H54 (cell line): ENCODE measurements at regions not wholly inside any gene's neighbourhood (a gene's known extent, or its start where the extent isn't known, plus 50 kb on each side); places are given as distances from the start of the nearest gene placed in this dataset.
"Not testable (repeated sequence)": the region's sequence is repeated elsewhere in the genome, so short reads cannot be mapped to it uniquely, and the experiment has no call there.

Experiments used
- DNase-seq: peaks from one replicate; pipeline ENCODE4 v3.0.0; 2011; ENCODE audit warnings: low spot score, mixed read lengths; ENCODE audit not compliant: insufficient read length
- FAIRE-seq: peaks from 3 replicates; lab custom pipeline; 2011; peaks lifted over from hg19 to GRCh38; lab: Jason Lieb, UNC
- POLR2A ChIP-seq: IDR thresholded peaks from 2 replicates; pipeline ENCODE4 v1.6.1; 2011; ENCODE audit warnings: low read depth, mild to moderate bottlenecking, low read length

- TF ChIP-seq POLR2A, result no peak
- FAIRE-seq, result no peak
Observed at GRCh38 chr2:161067846-161068350, 92.3 kb upstream of the TANK start.

GRCh38 chr2:161068670-161069069 is 91.6 kb upstream of the TANK start:
- FAIRE-seq (no peak), DNase-seq (no peak)
- no peak for TF ChIP-seq POLR2A

More at GRCh38 chr2:161067846-161068350, 92.3 kb upstream of the TANK start:
- DNase-seq, result no peak

DNA sequence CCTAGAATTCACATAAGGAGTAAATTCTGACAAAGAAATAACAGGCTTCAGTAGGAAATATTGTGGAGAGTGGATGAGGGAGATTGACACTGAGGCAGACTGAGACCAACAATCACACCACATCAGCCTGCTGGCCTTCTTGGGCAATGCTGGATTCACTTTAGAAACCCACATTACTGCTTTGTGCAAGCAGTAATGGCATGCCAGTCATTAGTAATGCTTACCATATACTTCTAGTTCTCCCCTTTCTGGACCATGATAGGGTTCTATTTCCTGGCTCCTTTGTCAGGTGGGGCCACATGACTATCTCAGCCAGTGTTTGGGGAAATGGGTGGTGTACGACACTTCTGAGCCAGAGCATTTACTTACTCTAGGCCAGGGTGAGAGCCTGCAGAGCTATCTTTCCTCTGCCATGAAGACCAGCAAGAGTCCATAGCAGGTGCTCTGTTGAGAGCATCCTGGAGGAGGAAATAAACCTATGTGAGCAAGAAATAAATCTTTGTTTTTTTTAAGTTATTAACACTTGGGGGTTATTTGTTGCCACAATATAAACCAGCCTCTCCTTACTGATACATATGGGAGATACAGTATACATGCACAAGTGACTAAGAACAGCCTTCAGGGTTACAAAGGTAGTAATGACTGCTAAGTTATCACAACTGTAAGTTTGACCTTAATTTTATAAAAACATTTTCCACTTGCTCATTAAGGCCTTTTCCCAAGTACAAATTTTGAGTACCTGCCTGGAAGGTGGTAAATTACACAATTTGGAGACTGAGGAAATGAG is 89.3 kb upstream of the TANK start:
- FAIRE-seq (no peak), DNase-seq (no peak)
- no peak for TF ChIP-seq POLR2A

DNA sequence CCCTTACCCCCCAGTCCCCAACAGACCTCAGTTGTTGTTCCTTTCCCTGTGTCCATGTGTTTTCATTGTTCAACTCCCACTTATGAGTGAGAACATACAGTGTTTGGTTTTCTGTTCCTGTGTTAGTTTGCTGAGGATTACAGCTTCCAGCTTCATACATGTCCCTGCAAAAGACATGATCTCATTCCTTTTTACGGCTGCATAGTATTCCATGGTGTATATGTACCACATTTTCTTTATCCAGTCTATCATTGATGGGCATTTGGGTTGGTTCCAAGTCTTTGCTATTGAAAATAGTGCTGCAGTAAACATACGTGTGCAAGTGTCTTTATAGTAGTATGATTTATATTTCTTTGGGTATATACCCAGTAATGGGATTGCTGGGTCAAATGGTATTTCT is 87.8 kb upstream of the TANK start:
- not testable (repeated sequence) for FAIRE-seq

GRCh38 chr2:161075701-161076100 is 84.5 kb upstream of the TANK start:
- DNase-seq (no peak), FAIRE-seq (no peak)
- TF ChIP-seq POLR2A, result no peak

More for the DNA sequence above, 87.8 kb upstream of the TANK start:
- not testable (repeated sequence) for DNase-seq

DNA sequence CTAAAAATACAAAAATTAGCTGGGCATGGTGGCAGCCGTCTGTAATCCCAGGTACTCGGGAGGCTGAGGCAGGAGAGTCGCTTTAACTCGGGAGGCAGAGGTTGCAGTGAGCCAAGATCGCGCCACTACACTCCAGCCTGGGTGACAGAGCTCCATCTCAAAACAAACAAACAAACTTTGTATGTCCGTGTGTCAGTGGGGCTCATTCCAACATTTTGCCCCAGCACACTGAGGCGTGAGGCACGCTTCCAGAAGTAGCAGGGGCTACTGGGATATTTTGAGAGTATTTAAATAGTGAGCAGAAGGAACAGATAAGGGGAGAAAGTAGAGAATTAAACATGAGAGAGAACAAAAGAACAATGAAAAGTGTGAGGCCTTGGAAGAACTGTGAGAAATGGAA is 83.3 kb upstream of the TANK start:
- FAIRE-seq, result no peak

DNA sequence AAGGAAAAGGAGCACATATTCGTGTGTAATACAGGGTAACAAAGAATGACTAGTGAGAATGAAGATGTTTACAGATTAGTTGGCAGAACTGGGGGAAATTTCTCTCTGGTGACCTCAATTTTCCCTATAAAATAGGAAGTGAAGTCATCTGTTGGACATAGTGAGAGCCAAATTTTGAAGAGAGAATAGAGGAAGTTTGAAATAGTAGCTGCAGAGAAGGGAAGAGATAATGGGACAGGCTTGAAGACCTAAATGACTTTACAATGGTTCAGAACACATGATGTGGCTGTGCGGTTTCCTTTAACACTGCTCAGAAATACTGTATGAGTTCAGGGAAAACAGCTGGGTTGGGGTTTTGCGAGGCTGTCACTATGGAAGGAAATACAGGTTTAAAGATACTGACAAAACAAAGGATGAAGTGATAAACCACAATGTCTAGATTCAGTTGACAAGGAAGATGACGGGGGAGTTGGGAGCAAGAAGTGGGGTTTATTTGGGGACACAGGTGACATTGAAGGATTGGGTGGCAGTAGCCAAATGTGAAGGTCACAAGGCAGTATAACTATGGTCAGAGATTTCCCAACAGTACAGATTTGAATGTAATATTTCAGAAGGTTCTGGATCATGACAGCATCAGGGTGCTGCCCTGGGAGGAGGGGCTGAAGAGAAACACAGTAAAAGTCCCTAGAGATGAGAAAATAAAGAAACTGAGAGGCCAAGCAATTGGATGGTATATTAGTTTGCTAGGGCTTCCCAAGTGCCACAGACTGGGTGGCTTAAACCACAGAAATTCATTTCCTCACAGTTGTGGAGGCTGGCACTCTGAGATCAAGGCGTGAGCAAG is 82.6 kb upstream of the TANK start:
- FAIRE-seq (peak; percentile 20), DNase-seq (no peak)
- TF ChIP-seq POLR2A, result no peak

More for the DNA sequence above, 83.3 kb upstream of the TANK start:
- no peak for TF ChIP-seq POLR2A
- DNase-seq, result no peak

DNA sequence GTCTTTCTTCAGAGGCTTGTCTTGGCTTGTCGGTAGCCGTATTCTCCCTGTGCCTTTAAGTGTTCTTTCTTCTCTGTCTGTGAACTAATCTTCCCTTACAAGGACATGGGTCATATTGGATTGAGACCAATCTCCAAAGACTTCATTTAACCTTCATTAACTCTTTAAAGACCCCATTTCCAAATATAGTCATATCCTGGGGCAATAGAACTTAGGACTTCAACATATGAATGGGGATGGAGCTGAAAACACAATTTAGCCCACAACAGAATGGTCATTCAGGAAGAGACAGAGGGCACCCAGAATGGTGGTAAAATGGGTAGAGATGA is 82.1 kb upstream of the TANK start:
- no peak for TF ChIP-seq POLR2A
- FAIRE-seq (no peak), DNase-seq (no peak)

- TF ChIP-seq POLR2A, result no peak
- no peak for FAIRE-seq
- DNase-seq, result no peak
Observed at GRCh38 chr2:161085149-161085548, 75.1 kb upstream of the TANK start.

GRCh38 chr2:161088658-161089350 is 71.4 kb upstream of the TANK start:
- FAIRE-seq (no peak), DNase-seq (no peak)
- no peak for TF ChIP-seq POLR2A

GRCh38 chr2:161090411-161090810 is 69.8 kb upstream of the TANK start:
- FAIRE-seq (no peak), DNase-seq (no peak)
- TF ChIP-seq POLR2A, result no peak

DNA sequence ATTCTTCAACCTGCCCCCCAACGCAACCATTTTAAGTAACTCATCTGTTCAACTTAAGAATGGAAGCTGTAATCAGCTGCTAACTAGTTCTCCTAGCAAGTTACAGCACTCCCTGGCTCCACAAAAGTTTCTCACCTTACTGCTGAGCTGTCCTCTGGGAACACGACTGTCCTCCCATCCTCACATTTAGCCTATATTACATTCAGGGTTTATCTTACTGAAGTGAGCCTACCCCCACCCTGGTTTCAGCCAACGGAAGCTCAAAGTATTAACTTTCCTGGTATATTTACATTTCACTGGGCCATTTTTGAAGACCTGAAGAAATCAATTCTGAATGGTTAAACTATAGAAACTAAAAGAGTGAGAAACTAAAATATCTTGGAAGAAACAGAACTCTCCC is 64.9 kb upstream of the TANK start:
- FAIRE-seq, result no peak
- DNase-seq, result no peak
- TF ChIP-seq POLR2A, result no peak

DNA sequence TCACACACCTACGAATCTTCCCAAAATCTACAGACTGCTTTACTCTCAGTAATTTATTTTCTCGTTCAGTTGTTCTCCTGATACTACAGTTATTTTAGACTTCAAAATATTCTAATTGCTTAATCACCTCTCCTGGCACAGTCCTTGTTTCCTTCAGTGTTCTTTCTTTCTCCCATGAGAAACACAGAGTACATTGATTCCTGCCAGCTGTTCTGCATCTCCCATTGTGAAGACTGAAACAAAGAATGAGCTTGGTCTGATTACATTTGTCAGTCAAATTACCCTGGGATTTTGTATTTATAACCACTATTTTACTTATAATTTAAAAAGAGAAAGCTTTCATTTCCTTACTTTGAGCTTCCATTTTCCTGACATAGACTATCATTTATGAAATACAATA is 63.9 kb upstream of the TANK start:
- no peak for TF ChIP-seq POLR2A
- no peak for DNase-seq
- FAIRE-seq, result peak; percentile 60

DNA sequence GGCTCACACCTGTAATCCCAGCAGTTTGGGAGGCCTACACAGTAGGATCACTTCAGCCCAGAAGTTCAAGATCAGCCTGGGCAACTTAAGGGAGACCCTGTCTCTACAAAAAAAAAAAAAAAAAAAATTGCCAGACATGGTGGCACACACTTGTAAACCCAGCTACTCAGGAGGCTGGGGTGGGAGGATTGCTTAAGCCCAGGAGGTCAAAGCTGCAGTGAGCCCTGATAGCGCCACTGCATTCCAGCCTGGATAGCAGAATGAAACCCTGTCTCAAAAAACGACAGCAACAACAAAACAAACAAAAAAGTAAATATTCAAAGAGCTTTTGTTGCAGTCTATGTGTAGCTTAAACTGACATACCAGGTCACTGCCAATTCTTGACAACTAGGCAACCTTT is 63.1 kb upstream of the TANK start:
- no peak for DNase-seq
- no peak for TF ChIP-seq POLR2A
- no peak for FAIRE-seq
